Endothelial cell of umbilical vein (primary cell): ENCODE measurements at regions not wholly inside any gene's neighbourhood (a gene's known extent, or its start where the extent isn't known, plus 50 kb on each side); places are given as distances from the start of the nearest gene placed in this dataset.
A peak's percentile ranks its signal among the peaks of the same experiment; 100 is the strongest.

Experiments
- BruUV-seq: library from RNA; stranded (reverse); fragments of 400-500 nt; replicated peaks from 2 replicates; lab custom pipeline; 2021; lab: Mats Ljungman, UMichigan
- CTCF ChIA-PET: fragments of 300-600, 350-600 bp; sonication (Branson Sonifier 250); formaldehyde crosslinking; loops from one replicate; lab custom pipeline; 2021; ENCODE audit warnings: antibody characterized with exemption, inconsistent platforms; lab: Charles Lee
- POLR2A ChIA-PET: fragments of 300-600, 350-600 bp; sonication (Branson Sonifier 250); formaldehyde crosslinking; loops from one replicate; lab custom pipeline; 2021; ENCODE audit warnings: antibody characterized with exemption, inconsistent platforms; lab: Charles Lee
- DNase-seq: peaks from one replicate; pipeline ENCODE4 v3.0.0-alpha.2; 2011; ENCODE audit warnings: low read depth, low spot score
- FAIRE-seq: peaks from 2 replicates; lab custom pipeline; 2011; peaks lifted over from hg19 to GRCh38; lab: Jason Lieb, UNC
- H2AFZ ChIP-seq: 2 replicates; pipeline ENCODE4 v1.6.0; 2012; ENCODE audit warnings: low read depth, low read length, control low read depth, inconsistent platforms
- H3K27ac ChIP-seq: 2 replicates; pipeline ENCODE4 v1.5.1; 2011; ENCODE audit warnings: low read depth, mild to moderate bottlenecking, control low read depth, low read length, moderate library complexity; ENCODE audit not compliant: insufficient read depth
- H3K27me3 ChIP-seq, 2 experiments: 2 replicates each; pipeline versions ENCODE4 v1.6.0 to v1.6.1; 2011; ENCODE audit warnings: low read length in 2 of 2, mixed read lengths in 1 of 2; ENCODE audit not compliant: control insufficient read depth in 2 of 2, insufficient read depth in 2 of 2
- H3K36me3 ChIP-seq, 2 experiments: 2 replicates in 1 of 2; 3 replicates in 1 of 2; pipeline ENCODE4 v1.5.1; 2011; ENCODE audit warnings: low read length in 2 of 2, mild to moderate bottlenecking in 1 of 2, moderate library complexity in 1 of 2; ENCODE audit not compliant: control insufficient read depth in 2 of 2, insufficient read depth in 2 of 2; ENCODE audit errors: extremely low read depth in 1 of 2
- H3K4me1 ChIP-seq: 3 replicates; pipeline ENCODE4 v1.5.1; 2011; ENCODE audit warnings: mild to moderate bottlenecking, low read length; ENCODE audit not compliant: control insufficient read depth, insufficient read depth; ENCODE audit errors: extremely low read depth
- H3K4me2 ChIP-seq: 2 replicates; pipeline ENCODE4 v1.6.1; 2011; ENCODE audit warnings: low read length, control low read depth, mixed read lengths; ENCODE audit not compliant: insufficient read depth
- H3K4me3 ChIP-seq, 3 experiments: fragments of 200-600 bp in 1 of 3; sonication (generic), shearing (Covaris generic) in 1 of 3; replicated peaks in 1 of 3; 2 replicates each; pipeline ENCODE4 v1.5.1; 2011 to 2016; ENCODE audit warnings: control low read depth in 3 of 3, low read length in 3 of 3, mild to moderate bottlenecking in 2 of 3, inconsistent platforms in 1 of 3, low read depth in 1 of 3, moderate library complexity in 1 of 3; ENCODE audit not compliant: insufficient read depth in 1 of 3
- H3K79me2 ChIP-seq: 2 replicates; pipeline ENCODE4 v1.6.0; 2012; ENCODE audit warnings: low read length, inconsistent platforms; ENCODE audit not compliant: control insufficient read depth, insufficient read depth
- H3K9ac ChIP-seq: replicated peaks from 2 replicates; pipeline ENCODE3; 2011; ENCODE audit warnings: low read length, control low read depth; ENCODE audit not compliant: insufficient read depth; ENCODE audit errors: extremely low read depth
- H3K9me1 ChIP-seq: replicated peaks from 3 replicates; pipeline ENCODE4 v1.6.0; 2011; ENCODE audit warnings: mild to moderate bottlenecking, low read length; ENCODE audit not compliant: control insufficient read depth, insufficient read depth; ENCODE audit errors: extremely low read depth
- H3K9me3 ChIP-seq: replicated peaks from 2 replicates; pipeline ENCODE4 v1.5.1; 2012; ENCODE audit warnings: low read length, inconsistent platforms; ENCODE audit not compliant: control insufficient read depth, insufficient read depth
- H4K20me1 ChIP-seq: replicated peaks from 2 replicates; pipeline ENCODE3; 2011; ENCODE audit warnings: mild to moderate bottlenecking, low read length; ENCODE audit not compliant: control insufficient read depth, insufficient read depth; ENCODE audit errors: extremely low read depth
- EZH2 ChIP-seq: IDR thresholded peaks from 2 replicates; pipeline ENCODE4 v1.6.1; 2012; ENCODE audit warnings: borderline replicate concordance, low read depth, mild to moderate bottlenecking, moderate library complexity, low read length, inconsistent platforms; ENCODE audit not compliant: severe bottlenecking
- FOS ChIP-seq: IDR thresholded peaks from 2 replicates; pipeline ENCODE4 v1.6.1; 2011; ENCODE audit warnings: mild to moderate bottlenecking, low read length, moderate library complexity, borderline replicate concordance; ENCODE audit not compliant: insufficient read depth
- GATA2 ChIP-seq: IDR thresholded peaks from 2 replicates; pipeline ENCODE4 v1.7.0; 2011; ENCODE audit warnings: low read depth, mild to moderate bottlenecking, moderate library complexity, mixed read lengths, low read length; ENCODE audit not compliant: insufficient read length, insufficient read depth
- JUN ChIP-seq: IDR thresholded peaks from 2 replicates; pipeline ENCODE4 v1.6.1; 2011; ENCODE audit warnings: borderline replicate concordance, low read depth; ENCODE audit not compliant: insufficient read length, insufficient read depth
- MYC ChIP-seq: IDR thresholded peaks from one replicate; pipeline ENCODE4 v1.6.1; 2011; ENCODE audit warnings: mild to moderate bottlenecking, low read depth, low read length
- POLR2A ChIP-seq: IDR thresholded peaks from 2 replicates; pipeline ENCODE4 v1.6.1; 2012; ENCODE audit warnings: low read depth, mild to moderate bottlenecking, control low read depth, low read length
- POLR2AphosphoS5 ChIP-seq: IDR thresholded peaks from 2 replicates; pipeline ENCODE4 v1.6.1; 2012; ENCODE audit warnings: low read depth, mild to moderate bottlenecking, control low read depth, low read length, moderate library complexity; ENCODE audit not compliant: insufficient read depth
- dilution Hi-C: fragments of 300-500 bp; cut with MboI; formaldehyde crosslinking; loops from one replicate; pipeline ENCODE4 v1.15.0; 2019; ENCODE audit warnings: low sequenced_read_pairs; ENCODE audit not compliant: extremely low pct_ligation_motif_present
- intact Hi-C: fragments of 100-400 bp; cut with micrococcal nuclease; formaldehyde crosslinking; loops from one replicate; pipeline ENCODE4 v1.10.0; 2022
- TF ChIP-seq, protein P1 (sequence below), 2 donors: IDR thresholded peaks; 1 replicate in 1 of 2; 2 replicates in 1 of 2; pipeline ENCODE4 v1.5.1; 2011; ENCODE audit warnings: low read length in 2 of 2, mild to moderate bottlenecking in 2 of 2, moderate library complexity in 2 of 2, control low read depth in 1 of 2, inconsistent platforms in 1 of 2, low read depth in 1 of 2; ENCODE audit not compliant: insufficient read depth in 1 of 2; ENCODE audit errors: extremely low read depth in 1 of 2
- TF ChIP-seq, protein P2 (sequence below): IDR thresholded peaks from 2 replicates; pipeline ENCODE4 v1.6.1; 2011; ENCODE audit not compliant: insufficient read depth, insufficient read length

DNA sequence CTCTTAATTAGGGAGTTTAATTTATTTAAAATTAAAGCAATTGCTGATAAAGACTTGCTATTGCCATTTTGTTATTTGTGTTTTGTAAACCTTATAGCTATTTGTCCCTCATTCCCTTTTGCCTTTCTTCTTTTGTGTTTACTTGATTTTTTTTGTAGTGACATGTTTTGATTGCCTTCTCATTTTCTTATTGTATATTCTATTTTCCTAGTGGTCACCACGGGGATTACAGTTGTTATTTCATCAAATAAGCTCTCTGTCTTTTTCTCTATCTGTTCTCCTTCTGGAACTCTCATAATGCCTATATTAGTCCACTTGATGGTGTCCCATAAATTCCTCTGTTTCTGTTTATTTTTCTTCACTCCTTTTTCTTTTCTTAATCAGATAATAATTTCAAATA lies 64.4 kb upstream of the FRY start:
- Histone ChIP-seq H3K9me3 (no peaks in the 10 kb centered on the region), H3K27me3 (no peaks in the 10 kb centered on the region), H3K9ac (no peak overlapping the region), H3K36me3 (no peaks in the 10 kb centered on the region), H3K4me2 (no peak overlapping the region), H3K4me1 (no peaks in the 10 kb centered on the region), H3K4me3 (no peak overlapping the region), H3K9me1 (no peaks in the 10 kb centered on the region), H2AFZ (no peak overlapping the region), H3K27ac (no peak overlapping the region), H4K20me1 (no peaks in the 10 kb centered on the region), H3K79me2 (no peaks in the 10 kb centered on the region)
- ChIA-PET POLR2A (interaction anchor here (0.7 to 1.0 kb wide), 2 partner anchors 29 to 1851 kb away, joined by 3 to 4 read pairs; partner anchors contain the start of gene RFC3), CTCF (interaction anchor here (0.8 to 2.1 kb wide), 10 partner anchors 8 to 57 kb away, joined by 3 to 16 read pairs (median 4); no protein-coding TSS in a partner anchor)
- TF ChIP-seq POLR2AphosphoS5 (no peak), JUN (no peak)
- TF ChIP-seq, protein P1, sequence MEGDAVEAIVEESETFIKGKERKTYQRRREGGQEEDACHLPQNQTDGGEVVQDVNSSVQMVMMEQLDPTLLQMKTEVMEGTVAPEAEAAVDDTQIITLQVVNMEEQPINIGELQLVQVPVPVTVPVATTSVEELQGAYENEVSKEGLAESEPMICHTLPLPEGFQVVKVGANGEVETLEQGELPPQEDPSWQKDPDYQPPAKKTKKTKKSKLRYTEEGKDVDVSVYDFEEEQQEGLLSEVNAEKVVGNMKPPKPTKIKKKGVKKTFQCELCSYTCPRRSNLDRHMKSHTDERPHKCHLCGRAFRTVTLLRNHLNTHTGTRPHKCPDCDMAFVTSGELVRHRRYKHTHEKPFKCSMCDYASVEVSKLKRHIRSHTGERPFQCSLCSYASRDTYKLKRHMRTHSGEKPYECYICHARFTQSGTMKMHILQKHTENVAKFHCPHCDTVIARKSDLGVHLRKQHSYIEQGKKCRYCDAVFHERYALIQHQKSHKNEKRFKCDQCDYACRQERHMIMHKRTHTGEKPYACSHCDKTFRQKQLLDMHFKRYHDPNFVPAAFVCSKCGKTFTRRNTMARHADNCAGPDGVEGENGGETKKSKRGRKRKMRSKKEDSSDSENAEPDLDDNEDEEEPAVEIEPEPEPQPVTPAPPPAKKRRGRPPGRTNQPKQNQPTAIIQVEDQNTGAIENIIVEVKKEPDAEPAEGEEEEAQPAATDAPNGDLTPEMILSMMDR (IDR thresholded peaks at IDR 0.05; ENCODE audit: extremely low read depth in 1 of 2, insufficient read depth in 1 of 2, low read depth in 1 of 2, low read length in 2 of 2), result peak in 1 of 2 donors; percentile 13
- no TSS peak for BruUV-seq
- dilution Hi-C loops, result no loop called here
- DNase-seq (no peak), FAIRE-seq (no peak)
- intact Hi-C loops, result no loop called here

DNA sequence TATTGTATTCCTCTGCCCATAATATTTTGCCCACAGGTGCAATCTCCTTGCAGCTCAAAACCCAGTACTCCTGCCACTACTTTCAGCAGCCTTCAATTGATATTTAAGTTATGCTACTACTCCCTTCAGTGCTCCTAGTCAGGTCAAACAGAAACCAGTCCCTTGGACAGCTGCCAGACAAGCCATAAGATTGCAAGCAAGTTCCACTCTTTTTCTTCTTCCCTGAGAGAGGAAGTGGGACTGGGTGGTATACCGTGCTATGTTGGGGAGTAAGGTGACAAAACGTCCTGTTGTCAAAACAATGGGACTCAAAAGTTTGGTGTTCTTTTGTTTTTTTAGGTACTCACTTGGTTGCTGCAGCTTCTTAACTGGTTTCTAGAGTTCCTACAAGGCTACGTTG lies 63.1 kb upstream of the FRY start:
- CTCF ChIA-PET, result interaction anchor here (1.0 kb wide), 1 partner anchor 17 kb away, joined by 3 read pairs; no protein-coding TSS in a partner anchor

More for the DNA sequence above, 63.1 kb upstream of the FRY start:
- H3K4me2 ChIP-seq, result no peak overlapping the region
- dilution Hi-C loops (no loop called here), intact Hi-C loops (no loop called here)
- no peaks in the 10 kb centered on the region for H3K4me1 ChIP-seq
- no peak for DNase-seq
- TF ChIP-seq, protein P2, sequence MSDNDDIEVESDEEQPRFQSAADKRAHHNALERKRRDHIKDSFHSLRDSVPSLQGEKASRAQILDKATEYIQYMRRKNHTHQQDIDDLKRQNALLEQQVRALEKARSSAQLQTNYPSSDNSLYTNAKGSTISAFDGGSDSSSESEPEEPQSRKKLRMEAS, result no peak
- TF ChIP-seq POLR2A (no peak), POLR2AphosphoS5 (no peak), MYC (no peak), FOS (no peak), JUN (no peak), GATA2 (no peak), EZH2 (no peak)
- TF ChIP-seq, protein P1 (IDR thresholded peaks at IDR 0.05; ENCODE audit: extremely low read depth in 1 of 2, insufficient read depth in 1 of 2, low read depth in 1 of 2, low read length in 2 of 2), result no peak
- H2AFZ ChIP-seq, result no peak overlapping the region
- H3K27me3 ChIP-seq, result no peaks in the 10 kb centered on the region
- H3K9me3 ChIP-seq, result no peaks in the 10 kb centered on the region
- no peaks in the 10 kb centered on the region for H3K36me3 ChIP-seq
- no peak overlapping the region for H3K27ac ChIP-seq
- H3K9me1 ChIP-seq, result no peaks in the 10 kb centered on the region
- no peak for FAIRE-seq
- no peak overlapping the region for H3K9ac ChIP-seq
- H3K4me3 ChIP-seq, result no peak overlapping the region
- BruUV-seq, result no TSS peak
- H3K79me2 ChIP-seq, result no peaks in the 10 kb centered on the region
- H4K20me1 ChIP-seq, result no peaks in the 10 kb centered on the region
- POLR2A ChIA-PET, result no interaction called here
